ENCODE measurements at regions not wholly inside any gene's neighbourhood (a gene's known extent, or its start where the extent isn't known, plus 50 kb on each side); places are given as distances from the start of the nearest gene placed in this dataset.

DNA sequence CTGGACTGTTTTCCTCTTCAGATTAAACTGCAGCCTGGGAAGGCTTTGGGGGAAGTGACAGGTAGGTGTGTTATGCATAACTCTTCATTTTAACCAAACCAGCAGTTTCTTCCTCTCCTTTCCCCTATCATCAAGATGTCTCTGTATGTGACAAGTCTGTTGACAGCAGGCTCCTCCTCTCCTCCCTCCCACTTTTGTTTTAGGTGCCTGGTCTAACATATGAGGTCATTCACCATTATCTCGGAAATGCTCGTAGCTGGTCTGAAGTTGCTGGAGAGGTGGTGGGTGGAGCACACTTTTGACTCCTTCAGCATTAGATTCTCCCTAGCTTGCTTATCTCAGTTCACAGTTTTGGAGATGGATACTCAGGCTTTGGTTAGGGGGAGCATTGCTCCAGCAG is 571.0 kb upstream of the EEF2KMT start:
- TF ChIP-seq POLR2A (IDR thresholded peaks at IDR 0.05) = no peak
- TF ChIP-seq, protein P1, sequence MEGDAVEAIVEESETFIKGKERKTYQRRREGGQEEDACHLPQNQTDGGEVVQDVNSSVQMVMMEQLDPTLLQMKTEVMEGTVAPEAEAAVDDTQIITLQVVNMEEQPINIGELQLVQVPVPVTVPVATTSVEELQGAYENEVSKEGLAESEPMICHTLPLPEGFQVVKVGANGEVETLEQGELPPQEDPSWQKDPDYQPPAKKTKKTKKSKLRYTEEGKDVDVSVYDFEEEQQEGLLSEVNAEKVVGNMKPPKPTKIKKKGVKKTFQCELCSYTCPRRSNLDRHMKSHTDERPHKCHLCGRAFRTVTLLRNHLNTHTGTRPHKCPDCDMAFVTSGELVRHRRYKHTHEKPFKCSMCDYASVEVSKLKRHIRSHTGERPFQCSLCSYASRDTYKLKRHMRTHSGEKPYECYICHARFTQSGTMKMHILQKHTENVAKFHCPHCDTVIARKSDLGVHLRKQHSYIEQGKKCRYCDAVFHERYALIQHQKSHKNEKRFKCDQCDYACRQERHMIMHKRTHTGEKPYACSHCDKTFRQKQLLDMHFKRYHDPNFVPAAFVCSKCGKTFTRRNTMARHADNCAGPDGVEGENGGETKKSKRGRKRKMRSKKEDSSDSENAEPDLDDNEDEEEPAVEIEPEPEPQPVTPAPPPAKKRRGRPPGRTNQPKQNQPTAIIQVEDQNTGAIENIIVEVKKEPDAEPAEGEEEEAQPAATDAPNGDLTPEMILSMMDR (IDR thresholded peaks at IDR 0.05) = no peak
- intact Hi-C loops (cut with DNase I) = no loop called here
- no peak for ATAC-seq

DNA sequence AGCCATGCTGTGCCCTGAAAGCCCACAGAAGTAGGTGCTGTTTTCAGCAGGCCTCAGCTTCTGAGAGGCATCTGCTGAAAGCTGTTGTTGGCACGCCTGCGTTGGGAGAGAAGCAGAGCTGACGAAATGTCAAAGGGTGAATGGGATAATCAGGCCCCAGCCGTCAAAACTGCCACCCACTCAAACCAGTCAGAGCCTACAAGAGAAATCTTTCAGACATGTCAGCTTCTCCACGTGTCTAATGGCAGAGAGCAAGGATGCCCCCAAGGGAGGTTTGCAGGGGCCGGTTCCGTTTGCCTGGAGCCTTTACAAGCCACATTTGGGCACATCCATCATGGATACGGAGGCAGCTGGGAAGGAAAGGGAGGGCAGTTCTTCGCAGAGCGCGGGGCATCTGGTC is 568.2 kb upstream of the EEF2KMT start:
- TF ChIP-seq, protein P1 (IDR thresholded peaks at IDR 0.05) = no peak
- no peak for TF ChIP-seq POLR2A (IDR thresholded peaks at IDR 0.05)
- WGBS, 2 donors = 69 to 74% methylated on average over 11 of the region's 11 CpGs
- Histone ChIP-seq H3K9me3 (no peaks in the 10 kb centered on the region), H3K27ac (no peak overlapping the region), H3K4me1 (no peaks in the 10 kb centered on the region), H3K36me3 (replicated peaks in 1 of 2; ENCODE audit: insufficient read depth in 1 of 2, low read depth in 2 of 2) (no peaks in the 10 kb centered on the region), H3K27me3 (no peaks in the 10 kb centered on the region), H3K4me3 (no peak overlapping the region)
- intact Hi-C loops (cut with DNase I) = no loop called here
- ATAC-seq (no peak), DNase-seq (no peak)

More for the DNA sequence above, 571.0 kb upstream of the EEF2KMT start:
- Histone ChIP-seq H3K27ac (no peak overlapping the region), H3K27me3 (no peaks in the 10 kb centered on the region), H3K4me1 (no peaks in the 10 kb centered on the region), H3K9me3 (no peaks in the 10 kb centered on the region), H3K4me3 (no peak overlapping the region), H3K36me3 (replicated peaks in 1 of 2; ENCODE audit: insufficient read depth in 1 of 2, low read depth in 2 of 2) (no peaks in the 10 kb centered on the region)
- 16 to 24% methylated on average over 2 of the region's 2 CpGs for WGBS, 2 donors
- DNase-seq = no peak

DNA sequence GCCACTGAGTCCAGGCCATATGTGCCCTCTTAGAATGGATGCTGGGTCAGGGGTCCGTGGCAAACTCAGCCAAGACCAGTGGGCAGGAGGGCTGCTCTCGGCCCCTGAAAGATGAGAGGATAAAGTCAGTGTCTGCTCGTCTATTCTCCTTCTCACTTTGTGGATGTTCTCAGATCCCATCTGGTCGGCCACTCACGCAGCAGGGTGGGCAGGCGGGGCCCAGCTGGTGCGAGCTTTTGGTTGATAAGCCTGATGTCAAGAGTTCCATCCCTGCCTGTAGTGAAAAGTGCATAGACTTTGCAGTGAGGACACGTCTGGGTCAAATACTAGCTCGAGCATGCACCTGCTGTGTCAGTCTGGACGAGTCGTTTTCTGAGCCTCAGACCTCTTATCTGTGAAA is 556.2 kb upstream of the EEF2KMT start:
- Histone ChIP-seq H3K27ac (no peak overlapping the region), H3K4me3 (no peak overlapping the region), H3K4me1 (no peaks in the 10 kb centered on the region), H3K27me3 (no peaks in the 10 kb centered on the region), H3K36me3 (replicated peaks in 1 of 2; ENCODE audit: insufficient read depth in 1 of 2, low read depth in 2 of 2) (no peaks in the 10 kb centered on the region), H3K9me3 (no peaks in the 10 kb centered on the region)
- TF ChIP-seq, protein P1 (IDR thresholded peaks at IDR 0.05) = no peak
- no peak for TF ChIP-seq POLR2A (IDR thresholded peaks at IDR 0.05)
- intact Hi-C loops (cut with DNase I) = no loop called here
- no peak for ATAC-seq
- WGBS, 2 donors = 59 to 64% methylated on average over 5 to 11 of the region's 11 CpGs
- no peak for DNase-seq

DNA sequence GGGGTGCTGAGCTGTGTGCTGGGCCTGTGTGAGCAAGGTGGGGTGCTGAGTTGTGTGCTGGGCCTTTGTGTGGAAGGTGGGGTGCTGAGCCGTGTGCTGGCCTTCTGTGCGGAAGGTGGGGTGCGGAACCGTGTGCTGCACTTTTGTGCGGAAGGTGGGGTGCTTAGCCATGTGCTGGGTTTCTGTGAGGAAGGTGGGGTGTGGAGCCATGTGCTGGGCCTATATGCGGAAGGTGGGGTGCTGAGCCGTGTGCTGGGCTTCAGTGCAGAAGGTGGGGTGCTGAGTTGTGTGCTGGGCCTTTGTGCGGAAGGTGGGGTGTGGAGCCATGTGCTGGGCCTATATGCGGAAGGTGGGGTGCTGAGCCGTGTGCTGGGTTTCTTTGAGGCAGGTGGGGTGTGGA is 555.4 kb upstream of the EEF2KMT start:
- intact Hi-C loops (cut with DNase I) = no loop called here
- Histone ChIP-seq H3K27ac (no peak overlapping the region), H3K4me3 (no peak overlapping the region), H3K9me3 (no peaks in the 10 kb centered on the region), H3K4me1 (no peaks in the 10 kb centered on the region), H3K36me3 (replicated peaks in 1 of 2; ENCODE audit: insufficient read depth in 1 of 2, low read depth in 2 of 2) (no peaks in the 10 kb centered on the region), H3K27me3 (no peaks in the 10 kb centered on the region)
- TF ChIP-seq POLR2A (IDR thresholded peaks at IDR 0.05) = no peak
- TF ChIP-seq, protein P1 (IDR thresholded peaks at IDR 0.05) = no peak
- DNase-seq (no peak), ATAC-seq (no peak)
- 74 to 80% methylated on average over 10 of the region's 10 CpGs for WGBS, 2 donors
